GM18951 (cell line): ENCODE measurements at regions not wholly inside any gene's neighbourhood (a gene's known extent, or its start where the extent isn't known, plus 50 kb on each side); places are given as distances from the start of the nearest gene placed in this dataset.

Experiments
- POLR2A ChIP-seq: IDR thresholded peaks from 4 replicates; pipeline ENCODE4 v1.6.1; 2011; ENCODE audit warnings: mild to moderate bottlenecking; ENCODE audit not compliant: insufficient read length, insufficient read depth; ENCODE audit errors: extremely low read depth
- in situ Hi-C: fragments of 300-500 bp; cut with MboI; formaldehyde crosslinking; loops from one replicate; pipeline ENCODE4 v1.12.0; 2022; ENCODE audit warnings: low sequenced_read_pairs, mixed read lengths, inconsistent platforms; ENCODE audit not compliant: unreplicated experiment

DNA sequence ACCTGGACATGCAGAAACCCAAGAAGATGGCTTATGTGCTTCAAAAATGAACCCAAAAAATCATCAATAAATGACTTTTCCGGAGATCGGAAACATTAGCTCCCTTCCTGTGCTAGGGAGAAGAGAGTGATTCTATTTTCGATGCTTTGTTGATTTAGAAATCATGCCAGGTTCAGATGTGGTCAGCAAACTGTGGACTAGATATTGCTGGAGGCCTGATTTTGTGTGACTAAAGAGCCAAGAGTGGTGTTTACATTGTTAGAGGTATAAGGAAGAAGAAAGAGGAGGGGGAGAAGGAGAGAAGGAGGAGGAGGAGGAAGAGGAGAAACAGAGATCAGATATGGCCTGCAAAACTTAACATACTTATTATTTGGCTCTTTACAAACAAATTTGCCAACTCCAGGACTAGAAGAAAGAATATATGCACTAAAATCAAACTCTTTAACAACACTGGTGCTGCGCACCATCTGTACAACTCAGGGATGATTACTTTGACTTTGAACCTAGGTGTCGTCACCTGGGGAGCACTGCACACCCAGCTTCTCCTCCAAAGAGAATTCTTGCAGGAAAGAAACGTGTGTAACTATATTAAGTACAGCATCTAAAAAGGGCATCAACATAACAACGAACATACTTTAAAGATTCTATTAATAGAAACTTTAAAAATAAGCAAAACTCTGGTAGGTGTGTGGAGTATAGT lies 664.9 kb upstream of the LCORL start:
- in situ Hi-C loops, result no loop called here
- TF ChIP-seq POLR2A, result no peak

DNA sequence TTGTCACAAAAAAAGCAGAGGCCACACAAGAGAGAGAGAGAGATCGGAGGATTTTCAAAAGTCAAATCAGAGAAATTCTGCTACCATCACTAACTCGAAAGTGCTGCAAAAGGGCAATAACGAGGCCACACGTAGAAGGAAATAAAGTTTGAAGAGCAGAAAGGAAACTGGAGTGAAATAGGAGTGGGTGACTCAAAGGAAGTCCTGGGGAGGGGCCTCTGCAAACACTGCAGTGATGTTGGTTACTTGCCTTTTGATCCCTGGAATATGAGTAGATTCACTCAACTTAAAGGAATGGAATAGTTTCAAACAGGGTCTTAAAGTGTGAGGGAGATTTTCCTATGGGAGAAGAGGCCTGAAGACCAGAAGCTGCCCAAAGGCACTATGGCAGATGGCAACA lies 663.4 kb upstream of the LCORL start:
- in situ Hi-C loops, result no loop called here
- TF ChIP-seq POLR2A, result no peak

DNA sequence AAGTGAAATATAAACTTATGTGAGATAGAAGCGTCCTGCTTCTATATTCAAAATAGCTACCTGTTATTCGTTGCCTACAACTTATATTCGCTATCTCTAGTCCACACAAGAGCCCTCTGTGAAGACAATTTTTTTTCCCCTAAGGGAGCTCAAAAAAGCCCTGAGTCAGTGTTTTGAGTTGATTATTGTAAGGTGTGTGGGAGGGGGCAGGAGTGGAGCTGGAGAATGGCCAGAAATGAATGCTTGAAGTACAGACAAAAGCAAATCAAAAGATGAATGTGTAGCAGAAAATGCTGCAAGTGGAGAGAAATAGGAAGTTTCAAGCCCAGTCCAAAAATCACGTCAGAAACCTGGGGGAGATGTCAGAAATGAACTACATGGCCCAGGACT lies 655.0 kb upstream of the LCORL start:
- no peak for TF ChIP-seq POLR2A
- in situ Hi-C loops, result no loop called here

DNA sequence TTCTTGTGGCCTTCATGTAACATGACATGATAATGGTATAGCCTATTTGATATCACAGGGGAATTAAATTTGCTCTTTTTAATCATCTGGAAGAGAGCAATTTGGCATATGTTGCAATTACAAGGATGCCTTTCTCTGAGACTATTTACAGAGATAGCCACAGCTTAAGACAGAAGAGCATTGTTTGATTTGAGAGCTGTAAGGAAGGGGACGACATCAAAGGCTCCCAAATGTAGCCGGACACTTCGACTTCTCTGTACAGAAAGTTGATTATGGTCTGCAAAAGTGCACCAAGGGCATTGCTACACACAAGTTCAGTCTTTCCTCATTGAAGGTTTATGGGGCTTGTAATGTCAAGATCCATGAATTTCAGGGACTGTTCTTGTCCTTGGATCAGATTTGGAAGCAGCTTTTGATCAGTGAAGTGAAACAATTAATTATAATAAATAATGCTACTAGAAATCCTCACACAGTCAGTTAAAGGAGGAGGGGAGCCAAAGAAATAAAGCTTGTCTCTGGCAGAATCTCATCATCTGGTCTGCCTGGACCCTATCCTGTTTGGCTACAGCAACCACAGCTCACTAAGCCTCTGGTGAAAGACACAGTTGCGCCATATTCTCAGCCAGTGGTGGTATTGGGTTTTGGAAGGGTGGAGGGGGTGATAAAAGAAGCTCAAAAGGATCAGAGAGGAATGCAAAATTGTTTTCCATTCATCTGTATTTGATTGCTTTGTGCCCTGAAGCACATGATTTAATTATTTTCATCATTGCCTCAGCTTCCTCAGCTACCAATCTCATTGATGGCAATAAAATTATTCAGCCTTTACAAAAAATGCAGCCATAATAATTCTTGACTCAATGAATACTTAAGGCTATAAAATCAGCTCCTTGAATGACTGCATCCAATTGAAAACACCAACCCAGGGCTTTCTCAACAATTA lies 654.3 kb upstream of the LCORL start:
- in situ Hi-C loops, result no loop called here
- TF ChIP-seq POLR2A, result no peak

DNA sequence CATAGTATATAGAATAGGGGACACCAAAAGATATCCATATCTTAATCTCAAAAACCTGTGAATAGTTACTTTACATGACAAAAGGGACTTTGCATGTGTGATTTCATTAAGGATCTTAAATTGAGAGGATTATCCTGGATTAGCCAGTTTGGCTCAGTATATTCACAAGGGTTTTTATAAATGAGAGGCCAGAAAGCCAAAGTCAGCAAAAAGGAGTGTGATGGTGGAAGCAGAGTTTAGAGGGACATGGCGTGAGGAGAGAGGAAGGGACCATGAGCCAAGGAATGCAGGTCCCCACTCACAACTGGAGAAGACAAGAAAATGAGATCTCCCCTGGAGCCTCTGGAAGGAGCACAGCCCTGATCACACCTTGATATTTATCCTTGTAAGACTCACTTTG lies 648.5 kb upstream of the LCORL start:
- no peak for TF ChIP-seq POLR2A
- in situ Hi-C loops, result no loop called here

DNA sequence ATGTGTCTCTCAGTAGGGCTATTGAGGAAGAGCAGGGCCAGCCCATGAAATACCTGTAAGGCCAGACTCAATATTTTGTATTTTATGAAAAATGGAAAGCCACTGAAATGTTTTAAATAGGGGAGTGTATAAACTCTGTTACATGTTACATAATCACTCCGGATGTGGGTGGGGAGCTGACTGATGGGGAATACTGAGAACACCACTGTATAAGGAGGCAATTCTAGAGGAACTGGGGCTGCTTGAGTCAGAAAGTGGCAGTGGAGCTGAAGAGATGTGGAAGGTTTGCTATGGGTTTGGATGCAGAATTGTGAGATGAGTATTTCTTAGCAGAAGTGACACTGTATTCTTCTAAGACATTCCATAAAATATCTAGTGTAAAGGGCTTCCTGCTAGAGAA lies 647.8 kb upstream of the LCORL start:
- in situ Hi-C loops, result no loop called here
- no peak for TF ChIP-seq POLR2A

DNA sequence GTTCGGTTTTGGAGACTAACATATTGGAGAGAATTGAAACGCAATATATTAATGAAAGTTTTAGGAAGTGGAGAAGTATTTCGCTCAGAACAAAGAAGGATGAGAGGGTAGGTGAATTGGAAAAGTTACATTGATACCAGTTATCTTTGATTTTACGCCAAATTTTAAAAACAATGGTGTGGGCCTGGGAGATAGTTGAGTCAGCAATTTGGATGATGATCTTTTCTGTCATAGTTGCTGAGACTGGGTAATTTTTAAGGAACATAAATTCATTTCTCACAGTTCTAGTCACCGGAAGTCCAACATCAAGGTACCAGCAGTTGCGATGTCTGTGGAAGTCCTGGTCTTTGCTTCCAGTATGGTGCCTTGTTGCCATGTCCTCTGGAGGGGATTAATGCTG lies 644.8 kb upstream of the LCORL start:
- in situ Hi-C loops, result no loop called here
- no peak for TF ChIP-seq POLR2A

DNA sequence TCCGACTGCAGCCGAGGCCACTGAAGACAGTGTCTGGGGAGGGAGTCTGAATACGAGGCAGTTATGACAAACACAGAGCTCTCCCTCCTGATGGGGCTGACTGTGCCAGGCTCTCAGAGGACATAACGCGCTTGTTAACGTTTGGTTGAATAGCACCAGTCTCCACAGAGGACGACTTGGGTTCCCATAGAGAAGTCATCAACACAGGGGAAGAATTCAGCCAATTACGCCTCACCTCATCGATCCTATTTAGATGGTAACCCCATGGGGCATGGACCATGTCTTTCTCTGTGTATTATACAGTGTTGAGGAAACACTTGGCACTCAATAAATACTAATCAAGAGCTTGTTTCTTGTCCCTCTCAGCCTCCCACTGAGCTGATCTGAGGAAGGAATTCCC lies 642.6 kb upstream of the LCORL start:
- no peak for TF ChIP-seq POLR2A
- in situ Hi-C loops, result no loop called here

DNA sequence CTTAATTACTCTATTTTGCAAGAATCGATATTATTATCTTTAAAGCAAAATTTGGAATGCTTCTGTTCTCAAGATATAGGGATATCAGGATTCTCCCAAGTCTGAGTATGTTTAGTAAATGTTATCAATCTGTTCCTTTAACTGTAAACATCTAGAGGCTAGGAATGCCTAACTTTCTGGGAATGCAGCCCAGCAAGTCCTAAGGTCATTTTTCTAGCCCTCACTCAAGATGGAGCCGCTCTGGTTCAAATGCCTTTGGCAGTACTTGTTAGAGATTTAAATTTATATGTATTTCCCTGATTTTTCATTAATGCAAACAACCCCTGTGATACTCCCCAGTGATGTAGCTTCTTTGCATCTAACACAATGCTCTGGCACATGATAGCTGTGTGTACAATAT lies 623.8 kb upstream of the LCORL start:
- in situ Hi-C loops, result no loop called here
- TF ChIP-seq POLR2A, result no peak

DNA sequence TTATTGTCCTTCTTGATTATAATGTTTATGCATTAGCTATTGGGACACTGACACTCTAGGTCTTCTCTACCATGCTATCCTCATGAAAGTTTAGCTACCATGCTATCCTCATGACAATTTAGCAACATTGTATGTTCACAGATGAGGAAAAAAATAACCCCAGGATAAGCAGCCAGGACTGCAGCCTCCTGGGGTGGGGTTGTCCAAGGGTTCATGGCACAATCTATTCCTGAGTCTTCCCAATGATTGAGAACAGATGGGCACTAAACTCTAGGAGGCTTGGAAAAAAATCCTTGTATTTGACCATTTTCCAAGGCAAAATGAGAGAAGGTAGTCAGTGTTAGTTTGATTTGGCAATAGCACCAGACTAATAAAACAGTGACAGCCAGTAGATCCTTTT lies 619.8 kb upstream of the LCORL start:
- TF ChIP-seq POLR2A, result no peak
- in situ Hi-C loops, result no loop called here

DNA sequence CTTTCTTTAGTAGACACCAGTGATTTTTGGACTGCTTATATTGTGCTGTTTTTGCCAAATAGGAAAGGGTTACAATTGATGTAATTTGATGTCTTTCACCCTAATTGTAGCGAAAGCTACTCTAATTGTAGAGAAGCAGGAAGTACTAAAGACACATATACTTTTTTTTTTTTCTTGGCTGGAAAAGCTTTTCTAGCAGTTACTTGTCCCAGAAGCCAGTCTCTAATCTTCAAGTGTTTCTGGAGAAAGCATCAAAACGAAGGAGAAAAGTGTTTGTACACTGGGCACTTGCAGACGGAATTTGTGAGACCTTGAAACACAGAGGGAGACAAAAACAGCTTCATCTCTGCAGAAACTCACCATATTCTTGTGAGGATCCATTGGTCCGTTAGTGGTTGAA lies 616.5 kb upstream of the LCORL start:
- TF ChIP-seq POLR2A, result no peak
- in situ Hi-C loops, result no loop called here

DNA sequence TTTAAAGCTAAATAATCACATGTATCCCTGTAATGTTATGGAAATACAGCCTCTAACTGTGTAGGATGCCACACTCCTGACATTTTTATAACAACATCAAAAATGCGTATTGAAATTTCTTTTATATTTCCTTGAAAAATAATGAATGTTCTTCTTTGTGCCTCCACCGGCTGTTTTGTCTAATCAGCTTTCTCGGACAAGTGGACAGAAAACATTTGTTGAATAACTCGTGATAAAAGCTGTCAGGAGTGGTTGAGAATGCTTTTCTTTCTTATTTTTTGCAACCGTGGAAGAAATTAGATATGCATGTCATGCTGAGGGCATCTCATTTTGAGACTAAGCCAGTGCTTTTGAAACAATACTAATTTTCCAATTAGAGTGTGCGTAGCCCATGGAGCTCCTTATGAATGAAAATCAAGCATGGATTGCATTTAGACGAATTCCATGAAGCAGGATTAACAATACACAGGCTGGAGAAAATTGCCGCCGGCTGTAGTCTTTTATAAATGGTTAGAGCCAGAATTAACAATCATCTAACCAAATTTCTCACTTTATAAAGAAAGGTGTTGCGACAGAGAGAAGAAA lies 614.5 kb upstream of the LCORL start:
- no peak for TF ChIP-seq POLR2A
- in situ Hi-C loops, result no loop called here

DNA sequence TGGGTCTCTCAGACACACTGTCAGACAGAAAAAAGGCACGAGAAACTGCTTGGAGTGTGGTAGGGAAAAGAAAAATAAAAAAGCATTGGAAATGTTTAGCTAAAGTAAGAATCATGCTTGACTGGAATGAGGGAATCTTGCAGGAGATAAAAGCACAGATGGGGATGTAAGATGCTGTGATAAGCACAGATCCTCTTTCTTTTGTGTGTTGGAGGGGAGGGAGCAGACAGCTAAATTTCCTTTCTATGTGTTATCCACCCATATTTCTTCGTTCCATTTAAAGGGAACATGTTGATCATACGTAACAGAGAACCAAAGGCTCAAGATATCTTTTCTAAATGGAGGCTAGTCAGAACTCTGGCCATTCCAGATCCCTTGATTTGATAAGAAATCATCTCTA lies 614.0 kb upstream of the LCORL start:
- in situ Hi-C loops, result no loop called here
- no peak for TF ChIP-seq POLR2A

DNA sequence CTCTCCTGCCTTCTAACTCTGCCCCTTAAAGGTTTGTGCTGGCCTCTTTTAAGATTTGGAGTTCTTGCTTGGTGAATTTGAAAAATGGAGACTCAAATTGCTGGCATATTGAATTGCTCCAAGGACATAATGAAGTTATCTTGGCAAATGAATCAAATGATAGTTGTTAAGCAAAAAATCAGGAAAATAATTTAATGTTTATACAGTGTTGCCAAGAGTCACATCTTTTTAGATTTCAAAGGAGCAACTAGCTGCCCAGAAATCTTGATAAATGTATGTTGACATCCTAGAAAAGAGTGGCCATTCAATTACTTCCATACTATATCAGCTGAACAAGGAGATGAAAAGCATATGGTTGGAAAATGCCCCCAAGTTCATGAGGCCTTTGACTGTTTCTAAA lies 610.0 kb upstream of the LCORL start:
- in situ Hi-C loops, result no loop called here
- no peak for TF ChIP-seq POLR2A
